ENCODE measurements at regions not wholly inside any gene's neighbourhood (a gene's known extent, or its start where the extent isn't known, plus 50 kb on each side); places are given as distances from the start of the nearest gene placed in this dataset.

DNA sequence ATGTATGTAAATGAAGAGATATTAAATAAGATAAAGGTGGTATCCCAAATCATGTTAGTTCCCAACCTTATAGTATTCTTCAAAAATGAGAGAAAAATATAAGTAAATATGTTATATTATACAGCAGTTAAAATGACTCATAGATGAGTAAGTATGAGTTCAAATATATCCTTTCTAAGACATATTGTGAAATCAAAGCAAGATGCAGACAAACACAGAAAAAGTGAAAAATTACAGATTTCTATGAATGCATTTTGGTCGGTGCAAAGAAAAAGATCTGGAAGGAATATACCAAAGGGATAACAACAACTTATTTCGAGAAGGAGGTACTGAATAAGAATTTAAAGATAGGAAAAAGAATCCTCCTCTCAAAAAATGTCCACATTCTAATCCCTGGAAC, 181.2 kb upstream of the TTC14 start:
- no peak for FAIRE-seq
- no peak overlapping the region for H3K4me2 ChIP-seq (ENCODE audit: control insufficient read depth, insufficient read depth)
- CTCF ChIA-PET, result no interaction called here
- TF ChIP-seq NR2F1 (conservative IDR thresholded peaks at IDR 0.05) (no peak), MYC (IDR thresholded peaks at IDR 0.05; ENCODE audit: insufficient read depth, insufficient read length, insufficient replicate concordance, low read length, severe bottlenecking) (no peak), BHLHE40 (IDR thresholded peaks at IDR 0.05; ENCODE audit: borderline replicate concordance in 1 of 2, low read depth in 2 of 2, low read length in 1 of 2) (no peak), CBFB (IDR thresholded peaks at IDR 0.05; ENCODE audit: low read depth) (no peak), TCF7 (IDR thresholded peaks at IDR 0.05; ENCODE audit: borderline replicate concordance) (no peak), NFIC (IDR thresholded peaks at IDR 0.05; ENCODE audit: low read depth, low read length) (no peak), MTA2 (IDR thresholded peaks at IDR 0.05; ENCODE audit: low read depth) (no peak), FOXK2 (IDR thresholded peaks at IDR 0.05) (no peak), ZNF207 (IDR thresholded peaks at IDR 0.05; ENCODE audit: borderline replicate concordance) (no peak), MEF2B (IDR thresholded peaks at IDR 0.05; ENCODE audit: partially characterized antibody, poor library complexity, severe bottlenecking) (no peak), PAX8 (IDR thresholded peaks at IDR 0.05) (no peak), TARDBP (IDR thresholded peaks at IDR 0.05; ENCODE audit: borderline replicate concordance) (no peak), POLR2AphosphoS5 (IDR thresholded peaks at IDR 0.05; ENCODE audit: low read length) (no peak)
- TF ChIP-seq, protein P1, sequence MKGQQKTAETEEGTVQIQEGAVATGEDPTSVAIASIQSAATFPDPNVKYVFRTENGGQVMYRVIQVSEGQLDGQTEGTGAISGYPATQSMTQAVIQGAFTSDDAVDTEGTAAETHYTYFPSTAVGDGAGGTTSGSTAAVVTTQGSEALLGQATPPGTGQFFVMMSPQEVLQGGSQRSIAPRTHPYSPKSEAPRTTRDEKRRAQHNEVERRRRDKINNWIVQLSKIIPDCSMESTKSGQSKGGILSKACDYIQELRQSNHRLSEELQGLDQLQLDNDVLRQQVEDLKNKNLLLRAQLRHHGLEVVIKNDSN (IDR thresholded peaks at IDR 0.05; ENCODE audit: borderline replicate concordance, extremely low read length, insufficient read depth, low read depth, low read length), result no peak
- TF ChIP-seq, protein P2, sequence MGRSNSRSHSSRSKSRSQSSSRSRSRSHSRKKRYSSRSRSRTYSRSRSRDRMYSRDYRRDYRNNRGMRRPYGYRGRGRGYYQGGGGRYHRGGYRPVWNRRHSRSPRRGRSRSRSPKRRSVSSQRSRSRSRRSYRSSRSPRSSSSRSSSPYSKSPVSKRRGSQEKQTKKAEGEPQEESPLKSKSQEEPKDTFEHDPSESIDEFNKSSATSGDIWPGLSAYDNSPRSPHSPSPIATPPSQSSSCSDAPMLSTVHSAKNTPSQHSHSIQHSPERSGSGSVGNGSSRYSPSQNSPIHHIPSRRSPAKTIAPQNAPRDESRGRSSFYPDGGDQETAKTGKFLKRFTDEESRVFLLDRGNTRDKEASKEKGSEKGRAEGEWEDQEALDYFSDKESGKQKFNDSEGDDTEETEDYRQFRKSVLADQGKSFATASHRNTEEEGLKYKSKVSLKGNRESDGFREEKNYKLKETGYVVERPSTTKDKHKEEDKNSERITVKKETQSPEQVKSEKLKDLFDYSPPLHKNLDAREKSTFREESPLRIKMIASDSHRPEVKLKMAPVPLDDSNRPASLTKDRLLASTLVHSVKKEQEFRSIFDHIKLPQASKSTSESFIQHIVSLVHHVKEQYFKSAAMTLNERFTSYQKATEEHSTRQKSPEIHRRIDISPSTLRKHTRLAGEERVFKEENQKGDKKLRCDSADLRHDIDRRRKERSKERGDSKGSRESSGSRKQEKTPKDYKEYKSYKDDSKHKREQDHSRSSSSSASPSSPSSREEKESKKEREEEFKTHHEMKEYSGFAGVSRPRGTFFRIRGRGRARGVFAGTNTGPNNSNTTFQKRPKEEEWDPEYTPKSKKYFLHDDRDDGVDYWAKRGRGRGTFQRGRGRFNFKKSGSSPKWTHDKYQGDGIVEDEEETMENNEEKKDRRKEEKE (IDR thresholded peaks at IDR 0.05), result no peak
- TF ChIP-seq, protein P3, sequence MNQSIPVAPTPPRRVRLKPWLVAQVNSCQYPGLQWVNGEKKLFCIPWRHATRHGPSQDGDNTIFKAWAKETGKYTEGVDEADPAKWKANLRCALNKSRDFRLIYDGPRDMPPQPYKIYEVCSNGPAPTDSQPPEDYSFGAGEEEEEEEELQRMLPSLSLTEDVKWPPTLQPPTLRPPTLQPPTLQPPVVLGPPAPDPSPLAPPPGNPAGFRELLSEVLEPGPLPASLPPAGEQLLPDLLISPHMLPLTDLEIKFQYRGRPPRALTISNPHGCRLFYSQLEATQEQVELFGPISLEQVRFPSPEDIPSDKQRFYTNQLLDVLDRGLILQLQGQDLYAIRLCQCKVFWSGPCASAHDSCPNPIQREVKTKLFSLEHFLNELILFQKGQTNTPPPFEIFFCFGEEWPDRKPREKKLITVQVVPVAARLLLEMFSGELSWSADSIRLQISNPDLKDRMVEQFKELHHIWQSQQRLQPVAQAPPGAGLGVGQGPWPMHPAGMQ (IDR thresholded peaks at IDR 0.05; ENCODE audit: borderline replicate concordance), result no peak
- TF ChIP-seq, protein P4, sequence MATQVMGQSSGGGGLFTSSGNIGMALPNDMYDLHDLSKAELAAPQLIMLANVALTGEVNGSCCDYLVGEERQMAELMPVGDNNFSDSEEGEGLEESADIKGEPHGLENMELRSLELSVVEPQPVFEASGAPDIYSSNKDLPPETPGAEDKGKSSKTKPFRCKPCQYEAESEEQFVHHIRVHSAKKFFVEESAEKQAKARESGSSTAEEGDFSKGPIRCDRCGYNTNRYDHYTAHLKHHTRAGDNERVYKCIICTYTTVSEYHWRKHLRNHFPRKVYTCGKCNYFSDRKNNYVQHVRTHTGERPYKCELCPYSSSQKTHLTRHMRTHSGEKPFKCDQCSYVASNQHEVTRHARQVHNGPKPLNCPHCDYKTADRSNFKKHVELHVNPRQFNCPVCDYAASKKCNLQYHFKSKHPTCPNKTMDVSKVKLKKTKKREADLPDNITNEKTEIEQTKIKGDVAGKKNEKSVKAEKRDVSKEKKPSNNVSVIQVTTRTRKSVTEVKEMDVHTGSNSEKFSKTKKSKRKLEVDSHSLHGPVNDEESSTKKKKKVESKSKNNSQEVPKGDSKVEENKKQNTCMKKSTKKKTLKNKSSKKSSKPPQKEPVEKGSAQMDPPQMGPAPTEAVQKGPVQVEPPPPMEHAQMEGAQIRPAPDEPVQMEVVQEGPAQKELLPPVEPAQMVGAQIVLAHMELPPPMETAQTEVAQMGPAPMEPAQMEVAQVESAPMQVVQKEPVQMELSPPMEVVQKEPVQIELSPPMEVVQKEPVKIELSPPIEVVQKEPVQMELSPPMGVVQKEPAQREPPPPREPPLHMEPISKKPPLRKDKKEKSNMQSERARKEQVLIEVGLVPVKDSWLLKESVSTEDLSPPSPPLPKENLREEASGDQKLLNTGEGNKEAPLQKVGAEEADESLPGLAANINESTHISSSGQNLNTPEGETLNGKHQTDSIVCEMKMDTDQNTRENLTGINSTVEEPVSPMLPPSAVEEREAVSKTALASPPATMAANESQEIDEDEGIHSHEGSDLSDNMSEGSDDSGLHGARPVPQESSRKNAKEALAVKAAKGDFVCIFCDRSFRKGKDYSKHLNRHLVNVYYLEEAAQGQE (IDR thresholded peaks at IDR 0.05; ENCODE audit: low read depth, low read length), result no peak

More for the DNA sequence above, 181.2 kb upstream of the TTC14 start:
- in situ Hi-C loops (cut with MboI), result no loop called here
- Histone ChIP-seq H3K4me1 (ENCODE audit: control insufficient read depth, insufficient read depth, low read length) (no peaks in the 10 kb centered on the region), H3K27me3 (replicated peaks in 1 of 2; ENCODE audit: control insufficient read depth in 2 of 2, insufficient read depth in 2 of 2, low read length in 1 of 2) (no peaks in the 10 kb centered on the region), H2AFZ (ENCODE audit: control insufficient read depth, low read depth, low read length) (no peak overlapping the region), H3K4me3 (no peak overlapping the region), H3K36me3 (ENCODE audit: control insufficient read depth in 2 of 2, insufficient read depth in 2 of 2, low read length in 1 of 2) (no peaks in the 10 kb centered on the region), H3K9ac (ENCODE audit: control insufficient read depth, insufficient read depth, low read length) (no peak overlapping the region), H3K9me3 (replicated peaks; ENCODE audit: control insufficient read depth, insufficient read depth, low read length) (no peaks in the 10 kb centered on the region), H4K20me1 (ENCODE audit: control insufficient read depth, insufficient read depth) (no peaks in the 10 kb centered on the region), H3K27ac (ENCODE audit: control insufficient read depth, insufficient read depth) (no peak overlapping the region), H3K79me2 (ENCODE audit: control insufficient read depth, insufficient read depth, low read length) (no peaks in the 10 kb centered on the region)
- ATAC-seq (no peak), DNase-seq (ENCODE audit: low read depth, low spot score) (no peak)
- WGBS (ENCODE audit: insufficient coverage, insufficient replicate concordance, low lambda C conversion rate, missing lambda C conversion rate), result 25% methylated on average over 2 of the region's 2 CpGs
- ChIA-PET RAD21 (ENCODE audit: unreplicated experiment) (no interaction called here), SMC1A (ENCODE audit: uncharacterized antibody, unreplicated experiment) (interaction anchor here (1.0 to 1.5 kb wide), 2 partner anchors 89 to 205 kb away, joined by 3 to 5 read pairs; no protein-coding TSS in a partner anchor), POLR2A (no interaction called here)
- no TSS peak for BruUV-seq (replicated peaks)
- intact Hi-C loops (cut with micrococcal nuclease; ENCODE audit: unreplicated experiment), result no loop called here

All from GM12878 (cell line).